Keratinocyte (primary cell): ENCODE measurements at regions not wholly inside any gene's neighbourhood (a gene's known extent, or its start where the extent isn't known, plus 50 kb on each side); places are given as distances from the start of the nearest gene placed in this dataset.

Experiments used
- DNase-seq: peaks from one replicate; pipeline ENCODE4 v3.0.0-alpha.2; 2011; ENCODE audit warnings: low read depth, missing footprints, low spot score
- FAIRE-seq: peaks from 2 replicates; lab custom pipeline; 2011; peaks lifted over from hg19 to GRCh38; lab: Jason Lieb, UNC
- H2AFZ ChIP-seq: 2 replicates; pipeline ENCODE4 v1.6.0; 2012; ENCODE audit warnings: low read length, control low read depth, inconsistent platforms; ENCODE audit not compliant: control insufficient read depth
- H3K27ac ChIP-seq: 2 replicates; pipeline ENCODE4 v1.5.1; 2011; ENCODE audit warnings: low read length; ENCODE audit not compliant: control insufficient read depth, insufficient read depth
- H3K27me3 ChIP-seq: 3 replicates; pipeline ENCODE4 v1.6.0; 2011; ENCODE audit warnings: low read length; ENCODE audit not compliant: control insufficient read depth, insufficient read depth; ENCODE audit errors: extremely low read depth
- H3K36me3 ChIP-seq, 2 experiments: 2 replicates in 1 of 2; 3 replicates in 1 of 2; pipeline ENCODE4 v1.5.1; 2011; ENCODE audit warnings: low read length in 2 of 2, mild to moderate bottlenecking in 1 of 2; ENCODE audit not compliant: control insufficient read depth in 2 of 2, insufficient read depth in 2 of 2; ENCODE audit errors: extremely low read depth in 1 of 2
- H3K4me1 ChIP-seq: 3 replicates; pipeline ENCODE4 v1.5.1; 2011; ENCODE audit warnings: low read length; ENCODE audit not compliant: control insufficient read depth, insufficient read depth; ENCODE audit errors: extremely low read depth
- H3K4me2 ChIP-seq: 3 replicates; pipeline ENCODE4 v1.6.0; 2011; ENCODE audit warnings: low read depth, low read length; ENCODE audit not compliant: control insufficient read depth, insufficient read depth; ENCODE audit errors: extremely low read depth
- H3K4me3 ChIP-seq, 3 experiments: fragments of 200-600 bp in 1 of 3; sonication (generic) in 1 of 3; 2 replicates in 2 of 3; 3 replicates in 1 of 3; pipeline ENCODE4 v1.5.1; 2011 to 2016; ENCODE audit warnings: low read length in 3 of 3, mild to moderate bottlenecking in 3 of 3, control low read depth in 2 of 3, inconsistent platforms in 1 of 3, low read depth in 1 of 3, mixed read lengths in 1 of 3, mixed run types in 1 of 3, moderate library complexity in 1 of 3; ENCODE audit not compliant: control insufficient read depth in 2 of 3, insufficient read depth in 2 of 3; ENCODE audit errors: extremely low read depth in 1 of 3
- H3K79me2 ChIP-seq: 2 replicates; pipeline ENCODE4 v1.6.0; 2012; ENCODE audit warnings: low read length; ENCODE audit not compliant: control insufficient read depth, insufficient read depth
- H3K9ac ChIP-seq: 3 replicates; pipeline ENCODE4 v1.6.0; 2011; ENCODE audit warnings: low read length; ENCODE audit not compliant: control insufficient read depth, insufficient read depth; ENCODE audit errors: extremely low read depth
- H3K9me1 ChIP-seq: 3 replicates; pipeline ENCODE4 v1.6.0; 2011; ENCODE audit warnings: low read length; ENCODE audit not compliant: control insufficient read depth, insufficient read depth; ENCODE audit errors: extremely low read depth
- H3K9me3 ChIP-seq: 2 replicates; pipeline ENCODE4 v1.5.1; 2012; ENCODE audit warnings: low read depth, low read length; ENCODE audit not compliant: control insufficient read depth
- H4K20me1 ChIP-seq: 3 replicates; pipeline ENCODE4 v1.6.0; 2011; ENCODE audit warnings: low read length; ENCODE audit not compliant: control insufficient read depth, insufficient read depth; ENCODE audit errors: extremely low read depth
- EZH2 ChIP-seq: IDR thresholded peaks from one replicate; pipeline ENCODE4 v1.6.1; 2012; ENCODE audit warnings: inconsistent platforms, mild to moderate bottlenecking, low read length, moderate library complexity
- dilution Hi-C: fragments of 300-500 bp; cut with MboI; formaldehyde crosslinking; loops from one replicate; pipeline ENCODE4 v1.7.0; 2020; ENCODE audit warnings: low sequenced_read_pairs; ENCODE audit not compliant: extremely low pct_ligation_motif_present
- TF ChIP-seq, protein P1 (sequence below), 3 experiments: IDR thresholded peaks in 1 of 3; conservative IDR thresholded peaks in 1 of 3; optimal IDR thresholded peaks in 1 of 3; 2 replicates in 2 of 3; 3 replicates in 1 of 3; pipeline versions ENCODE3 to v1.5.1; 2011; ENCODE audit warnings: low read length in 3 of 3, mild to moderate bottlenecking in 3 of 3, moderate library complexity in 2 of 3, control low read depth in 1 of 3, inconsistent platforms in 1 of 3; ENCODE audit not compliant: insufficient read depth in 2 of 3; ENCODE audit errors: extremely low read depth in 1 of 3

DNA sequence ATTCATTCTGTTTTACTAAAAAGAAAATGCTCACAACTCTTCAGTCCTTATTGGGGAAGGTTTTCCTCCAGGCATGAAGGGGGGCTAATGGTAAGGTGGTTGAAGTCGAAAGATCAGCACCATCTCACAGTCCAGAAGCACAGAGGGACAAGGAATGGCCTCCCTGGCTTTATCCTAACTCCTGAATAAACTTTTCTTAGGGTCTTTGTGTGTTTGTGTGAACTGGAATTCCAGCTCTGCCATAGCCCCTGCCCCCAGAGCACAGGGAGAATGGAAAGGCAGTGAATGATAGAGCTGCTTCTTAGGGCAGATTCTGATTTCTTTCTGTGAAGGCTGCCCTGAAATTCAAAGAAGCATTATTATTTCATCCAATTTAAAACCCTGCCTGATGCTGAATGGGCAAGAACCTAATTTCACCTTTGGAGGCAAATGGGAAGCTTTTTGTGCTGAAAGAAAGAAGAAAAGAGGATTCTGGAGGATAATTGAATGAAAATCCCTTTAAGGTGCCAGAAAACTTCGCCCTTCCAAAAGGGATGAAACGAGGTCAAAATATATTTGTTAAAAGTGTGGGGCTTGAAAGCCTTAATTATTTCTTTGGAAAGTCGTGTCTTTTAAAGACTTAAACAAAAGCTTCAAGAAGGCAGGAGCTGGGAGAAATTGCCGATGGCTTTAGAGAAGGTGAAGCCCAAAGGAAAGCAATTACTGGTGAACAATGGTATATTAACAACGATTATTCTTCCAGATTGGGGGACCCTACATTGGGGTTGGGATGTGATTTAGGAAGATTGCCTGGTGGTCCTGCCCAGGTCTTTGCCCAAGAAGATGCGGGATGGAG is 259.9 kb upstream of the RGMA start:
- Histone ChIP-seq H4K20me1 (no peaks in the 10 kb centered on the region), H3K9ac (no peak overlapping the region), H3K4me3 (no peak overlapping the region), H3K27me3 (no peaks in the 10 kb centered on the region), H3K9me3 (no peaks in the 10 kb centered on the region), H3K4me2 (no peak overlapping the region), H3K36me3 (no peaks in the 10 kb centered on the region), H3K79me2 (no peaks in the 10 kb centered on the region), H3K27ac (no peak overlapping the region), H2AFZ (no peak overlapping the region), H3K4me1 (no peaks in the 10 kb centered on the region), H3K9me1 (no peaks in the 10 kb centered on the region)
- DNase-seq (no peak), FAIRE-seq (no peak)
- dilution Hi-C loops = no loop called here
- TF ChIP-seq, protein P1, sequence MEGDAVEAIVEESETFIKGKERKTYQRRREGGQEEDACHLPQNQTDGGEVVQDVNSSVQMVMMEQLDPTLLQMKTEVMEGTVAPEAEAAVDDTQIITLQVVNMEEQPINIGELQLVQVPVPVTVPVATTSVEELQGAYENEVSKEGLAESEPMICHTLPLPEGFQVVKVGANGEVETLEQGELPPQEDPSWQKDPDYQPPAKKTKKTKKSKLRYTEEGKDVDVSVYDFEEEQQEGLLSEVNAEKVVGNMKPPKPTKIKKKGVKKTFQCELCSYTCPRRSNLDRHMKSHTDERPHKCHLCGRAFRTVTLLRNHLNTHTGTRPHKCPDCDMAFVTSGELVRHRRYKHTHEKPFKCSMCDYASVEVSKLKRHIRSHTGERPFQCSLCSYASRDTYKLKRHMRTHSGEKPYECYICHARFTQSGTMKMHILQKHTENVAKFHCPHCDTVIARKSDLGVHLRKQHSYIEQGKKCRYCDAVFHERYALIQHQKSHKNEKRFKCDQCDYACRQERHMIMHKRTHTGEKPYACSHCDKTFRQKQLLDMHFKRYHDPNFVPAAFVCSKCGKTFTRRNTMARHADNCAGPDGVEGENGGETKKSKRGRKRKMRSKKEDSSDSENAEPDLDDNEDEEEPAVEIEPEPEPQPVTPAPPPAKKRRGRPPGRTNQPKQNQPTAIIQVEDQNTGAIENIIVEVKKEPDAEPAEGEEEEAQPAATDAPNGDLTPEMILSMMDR (optimal IDR thresholded peaks at IDR 0.05 in 1 of 3, IDR thresholded peaks at IDR 0.05 in 1 of 3, conservative IDR thresholded peaks at IDR 0.05 in 1 of 3; ENCODE audit: extremely low read depth in 1 of 3, insufficient read depth in 2 of 3, low read length in 3 of 3) = no peak
- no peak for TF ChIP-seq EZH2

DNA sequence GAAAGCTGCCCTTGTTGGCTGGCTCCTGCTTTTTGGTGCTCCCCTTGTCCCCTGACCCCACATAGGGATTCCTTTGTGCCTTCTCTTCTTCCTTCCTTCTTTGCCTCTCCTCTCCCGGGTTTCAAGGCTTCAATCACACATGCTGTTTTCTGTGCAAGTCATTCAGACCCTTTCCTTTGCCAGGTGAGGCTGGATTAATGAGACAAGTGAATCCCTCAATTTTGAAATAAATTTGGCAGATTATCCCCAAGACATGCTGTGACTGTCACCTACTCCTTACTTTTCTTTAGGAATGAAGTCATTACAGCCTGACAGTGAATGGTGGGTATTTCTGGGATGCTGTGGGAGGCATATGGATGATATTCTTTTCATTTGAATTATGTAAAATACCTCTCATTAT is 259.0 kb upstream of the RGMA start:
- no peak overlapping the region for H3K4me3 ChIP-seq
- TF ChIP-seq EZH2 = no peak
- TF ChIP-seq, protein P1 (optimal IDR thresholded peaks at IDR 0.05 in 1 of 3, IDR thresholded peaks at IDR 0.05 in 1 of 3, conservative IDR thresholded peaks at IDR 0.05 in 1 of 3; ENCODE audit: extremely low read depth in 1 of 3, insufficient read depth in 2 of 3, low read length in 3 of 3) = no peak
- no peaks in the 10 kb centered on the region for H3K79me2 ChIP-seq
- H2AFZ ChIP-seq = no peak overlapping the region
- no peak overlapping the region for H3K9ac ChIP-seq
- dilution Hi-C loops = no loop called here
- DNase-seq (no peak), FAIRE-seq (no peak)
- no peaks in the 10 kb centered on the region for H3K36me3 ChIP-seq
- no peaks in the 10 kb centered on the region for H3K27me3 ChIP-seq
- H3K27ac ChIP-seq = no peak overlapping the region
- no peaks in the 10 kb centered on the region for H4K20me1 ChIP-seq
- H3K4me2 ChIP-seq = no peak overlapping the region
- H3K9me3 ChIP-seq = no peaks in the 10 kb centered on the region
- H3K4me1 ChIP-seq = no peaks in the 10 kb centered on the region
- H3K9me1 ChIP-seq = no peaks in the 10 kb centered on the region
